ENCODE measurements at regions not wholly inside any gene's neighbourhood (a gene's known extent, or its start where the extent isn't known, plus 50 kb on each side); places are given as distances from the start of the nearest gene placed in this dataset.

GRCh38 chr12:63450816-63451215, 217.5 kb downstream of the DPY19L2 start:
- no peak for TF ChIP-seq CTCF (optimal IDR thresholded peaks at IDR 0.05 in 1 of 3, IDR thresholded peaks at IDR 0.05 in 1 of 3, conservative IDR thresholded peaks at IDR 0.05 in 1 of 3; ENCODE audit: extremely low read depth in 1 of 3, insufficient read depth in 2 of 3, low read length in 3 of 3)
- no peak for TF ChIP-seq EZH2 (IDR thresholded peaks at IDR 0.05; ENCODE audit: low read length)
- dilution Hi-C loops (cut with MboI; ENCODE audit: extremely low pct_ligation_motif_present, low sequenced_read_pairs) = no loop called here
- Histone ChIP-seq H3K9ac (ENCODE audit: control insufficient read depth, extremely low read depth, insufficient read depth, low read length) (no peak overlapping the region), H3K9me3 (ENCODE audit: control insufficient read depth, low read depth, low read length) (no peaks in the 10 kb centered on the region), H4K20me1 (ENCODE audit: control insufficient read depth, extremely low read depth, insufficient read depth, low read length) (no peaks in the 10 kb centered on the region), H3K79me2 (ENCODE audit: control insufficient read depth, insufficient read depth, low read length) (no peaks in the 10 kb centered on the region), H3K36me3 (ENCODE audit: control insufficient read depth in 2 of 2, extremely low read depth in 1 of 2, insufficient read depth in 2 of 2, low read length in 2 of 2) (no peaks in the 10 kb centered on the region), H3K27ac (ENCODE audit: control insufficient read depth, insufficient read depth, low read length) (no peak overlapping the region), H3K4me1 (ENCODE audit: control insufficient read depth, extremely low read depth, insufficient read depth, low read length) (no peaks in the 10 kb centered on the region), H3K4me2 (ENCODE audit: control insufficient read depth, extremely low read depth, insufficient read depth, low read depth, low read length) (no peak overlapping the region), H3K4me3 (ENCODE audit: control insufficient read depth in 2 of 3, extremely low read depth in 1 of 3, insufficient read depth in 2 of 3, low read depth in 1 of 3, low read length in 3 of 3) (no peak overlapping the region), H3K9me1 (ENCODE audit: control insufficient read depth, extremely low read depth, insufficient read depth, low read length) (no peaks in the 10 kb centered on the region), H2AFZ (ENCODE audit: control insufficient read depth, low read length) (no peak overlapping the region), H3K27me3 (ENCODE audit: control insufficient read depth, extremely low read depth, insufficient read depth, low read length) (no peaks in the 10 kb centered on the region)
- no peak for FAIRE-seq
- DNase-seq (ENCODE audit: low read depth, low spot score) = no peak

DNA sequence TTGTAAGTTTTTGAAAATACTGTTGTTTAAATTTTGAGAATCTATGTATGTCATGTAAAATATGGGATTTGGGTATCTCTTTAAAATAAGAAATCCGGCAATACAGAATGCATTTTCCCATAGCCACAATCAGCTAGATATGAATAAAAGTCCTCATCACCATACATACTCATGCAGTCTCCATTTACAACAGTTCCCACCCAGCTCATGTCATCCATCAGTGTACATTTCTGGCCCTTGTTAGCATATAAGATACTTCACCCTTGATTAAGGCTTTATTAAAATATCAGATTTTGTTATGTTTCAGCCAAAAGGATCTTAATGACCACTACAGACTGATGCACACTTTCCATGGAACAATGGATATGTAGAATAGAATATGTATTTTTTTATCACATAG, 218.0 kb downstream of the DPY19L2 start:
- Histone ChIP-seq H3K9ac (ENCODE audit: control insufficient read depth, extremely low read depth, insufficient read depth, low read length) (no peak overlapping the region), H4K20me1 (ENCODE audit: control insufficient read depth, extremely low read depth, insufficient read depth, low read length) (no peaks in the 10 kb centered on the region), H3K4me1 (ENCODE audit: control insufficient read depth, extremely low read depth, insufficient read depth, low read length) (no peaks in the 10 kb centered on the region), H3K4me2 (ENCODE audit: control insufficient read depth, extremely low read depth, insufficient read depth, low read depth, low read length) (no peak overlapping the region), H3K9me1 (ENCODE audit: control insufficient read depth, extremely low read depth, insufficient read depth, low read length) (no peaks in the 10 kb centered on the region), H3K36me3 (ENCODE audit: control insufficient read depth in 2 of 2, extremely low read depth in 1 of 2, insufficient read depth in 2 of 2, low read length in 2 of 2) (no peaks in the 10 kb centered on the region), H3K79me2 (ENCODE audit: control insufficient read depth, insufficient read depth, low read length) (no peaks in the 10 kb centered on the region), H2AFZ (ENCODE audit: control insufficient read depth, low read length) (no peak overlapping the region), H3K27ac (ENCODE audit: control insufficient read depth, insufficient read depth, low read length) (no peak overlapping the region), H3K4me3 (ENCODE audit: control insufficient read depth in 2 of 3, extremely low read depth in 1 of 3, insufficient read depth in 2 of 3, low read depth in 1 of 3, low read length in 3 of 3) (no peak overlapping the region), H3K9me3 (ENCODE audit: control insufficient read depth, low read depth, low read length) (no peaks in the 10 kb centered on the region), H3K27me3 (ENCODE audit: control insufficient read depth, extremely low read depth, insufficient read depth, low read length) (no peaks in the 10 kb centered on the region)
- no peak for FAIRE-seq
- no peak for DNase-seq (ENCODE audit: low read depth, low spot score)
- dilution Hi-C loops (cut with MboI; ENCODE audit: extremely low pct_ligation_motif_present, low sequenced_read_pairs) = no loop called here
- TF ChIP-seq EZH2 (IDR thresholded peaks at IDR 0.05; ENCODE audit: low read length) (no peak), CTCF (optimal IDR thresholded peaks at IDR 0.05 in 1 of 3, IDR thresholded peaks at IDR 0.05 in 1 of 3, conservative IDR thresholded peaks at IDR 0.05 in 1 of 3; ENCODE audit: extremely low read depth in 1 of 3, insufficient read depth in 2 of 3, low read length in 3 of 3) (no peak)
